C4-2B (cell line): ENCODE measurements at regions not wholly inside any gene's neighbourhood (a gene's known extent, or its start where the extent isn't known, plus 50 kb on each side); places are given as distances from the start of the nearest gene placed in this dataset.

Source experiments
- CTCF ChIP-seq: fragments of 450-650 bp; conservative IDR thresholded peaks from 2 replicates; pipeline ENCODE4 v1.5.1; 2017; ENCODE audit warnings: mild to moderate bottlenecking
- ZFX ChIP-seq: fragments of 450-650 bp; IDR thresholded peaks from 2 replicates; pipeline ENCODE4 v1.6.1; 2017

GRCh38 chr12:32946504-32947131, 50.0 kb upstream of the PKP2 start:
- no peak for TF ChIP-seq CTCF
- no peak for TF ChIP-seq ZFX
